HG02973 (cell line): ENCODE measurements at regions not wholly inside any gene's neighbourhood (a gene's known extent, or its start where the extent isn't known, plus 50 kb on each side); places are given as distances from the start of the nearest gene placed in this dataset.

Experiments used
- ATAC-seq: cut with Tn5 transposase; IDR thresholded peaks from one replicate; pipeline ENCODE4 v1.9.1; 2021; ENCODE audit warnings: moderate library complexity; ENCODE audit not compliant: unreplicated experiment

GRCh38 chr15:91660174-91660649 lies 193.3 kb upstream of the SLCO3A1 start:
- ATAC-seq = no peak

DNA sequence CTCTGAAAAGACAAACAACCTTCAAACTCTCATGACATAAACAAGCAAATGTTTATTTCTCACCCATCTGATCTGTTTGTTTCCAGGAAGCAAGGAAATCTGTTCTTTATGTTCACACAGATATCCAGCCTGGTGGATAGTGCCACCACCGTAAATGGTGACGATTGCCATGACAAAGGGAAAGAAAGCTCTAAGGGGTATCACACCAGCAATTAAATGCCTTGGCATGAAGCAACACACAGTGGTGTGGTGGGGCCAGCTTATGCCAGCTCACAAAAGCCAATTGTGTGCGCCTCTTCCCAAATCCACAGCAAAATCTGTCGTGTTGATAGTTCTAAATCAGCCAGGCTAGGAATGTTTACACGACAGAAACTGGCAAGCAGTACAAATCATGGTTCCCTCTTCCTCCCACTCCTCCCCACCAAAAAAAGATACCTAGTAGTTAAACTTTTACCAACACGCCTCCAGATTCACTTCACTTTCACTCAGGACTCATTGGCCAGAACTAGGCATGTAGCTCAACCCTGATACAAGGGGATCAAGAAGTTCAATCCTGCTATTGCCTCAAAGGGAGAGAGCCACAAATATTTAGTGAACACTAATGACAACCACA lies 189.2 kb upstream of the SLCO3A1 start:
- ATAC-seq = no peak

DNA sequence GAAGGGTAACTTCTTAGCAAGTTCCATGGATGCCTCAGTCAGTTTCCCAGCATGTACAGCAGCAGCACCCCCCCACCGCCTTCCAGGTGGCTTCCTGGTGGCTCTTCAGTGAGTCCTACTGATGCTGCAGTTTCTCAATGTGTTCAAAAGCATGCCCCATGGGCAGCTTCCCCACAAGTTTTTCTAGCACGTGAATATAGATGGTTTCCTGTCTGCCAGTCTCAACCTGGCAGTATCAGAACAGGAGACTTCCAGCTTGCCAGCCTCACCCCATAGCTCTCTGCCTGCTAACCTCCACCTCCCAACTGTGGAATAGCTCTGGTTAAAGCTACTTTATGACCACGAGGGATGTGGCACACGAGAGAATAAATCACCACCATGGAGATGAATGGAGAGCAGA lies 188.3 kb upstream of the SLCO3A1 start:
- ATAC-seq = no peak

DNA sequence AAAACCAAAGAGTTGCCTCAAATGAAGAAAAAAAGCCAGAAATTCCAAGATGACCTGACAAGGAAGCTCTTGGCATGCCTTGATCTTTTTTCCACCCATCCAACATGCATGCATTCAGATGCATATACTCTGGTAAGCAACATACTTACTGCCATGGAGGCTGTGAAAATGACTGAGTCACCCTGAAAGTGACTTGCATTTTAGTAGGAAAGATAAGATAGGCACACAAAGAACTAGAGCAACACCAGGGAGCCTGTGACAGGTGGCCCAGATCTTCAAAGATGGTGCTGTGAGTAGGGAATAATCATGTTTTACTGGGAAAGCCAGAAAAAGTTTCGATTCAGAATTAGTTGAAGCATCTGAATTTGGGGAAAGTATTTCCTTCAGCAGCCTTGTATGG lies 185.1 kb upstream of the SLCO3A1 start:
- no peak for ATAC-seq

- no peak for ATAC-seq
Observed at GRCh38 chr15:91670108-91670507, 183.4 kb upstream of the SLCO3A1 start.

DNA sequence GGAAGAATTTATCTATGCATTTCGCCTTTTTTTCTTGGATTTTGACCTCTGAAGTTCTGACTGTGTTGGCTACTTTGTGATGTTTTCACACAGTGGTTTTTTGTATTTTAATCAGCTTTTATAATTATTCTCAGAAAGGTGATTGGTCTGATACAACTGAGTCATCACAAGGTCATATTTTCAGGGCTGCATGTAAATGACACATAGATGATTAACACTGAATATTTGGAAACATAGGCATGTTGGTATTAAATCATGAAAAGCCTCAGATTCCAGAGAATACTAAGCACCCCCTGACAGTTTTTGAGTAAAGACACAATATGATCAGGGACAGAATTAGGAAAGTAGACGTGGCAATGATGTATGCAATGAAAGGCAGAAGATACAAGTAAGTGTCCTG lies 175.5 kb upstream of the SLCO3A1 start:
- no peak for ATAC-seq

GRCh38 chr15:91679447-91679846 lies 174.1 kb upstream of the SLCO3A1 start:
- ATAC-seq = no peak

GRCh38 chr15:91685436-91685835 lies 168.1 kb upstream of the SLCO3A1 start:
- ATAC-seq = no peak

GRCh38 chr15:91688811-91689210 lies 164.7 kb upstream of the SLCO3A1 start:
- no peak for ATAC-seq

- ATAC-seq = no peak
Observed at GRCh38 chr15:91689377-91689776, 164.1 kb upstream of the SLCO3A1 start.

DNA sequence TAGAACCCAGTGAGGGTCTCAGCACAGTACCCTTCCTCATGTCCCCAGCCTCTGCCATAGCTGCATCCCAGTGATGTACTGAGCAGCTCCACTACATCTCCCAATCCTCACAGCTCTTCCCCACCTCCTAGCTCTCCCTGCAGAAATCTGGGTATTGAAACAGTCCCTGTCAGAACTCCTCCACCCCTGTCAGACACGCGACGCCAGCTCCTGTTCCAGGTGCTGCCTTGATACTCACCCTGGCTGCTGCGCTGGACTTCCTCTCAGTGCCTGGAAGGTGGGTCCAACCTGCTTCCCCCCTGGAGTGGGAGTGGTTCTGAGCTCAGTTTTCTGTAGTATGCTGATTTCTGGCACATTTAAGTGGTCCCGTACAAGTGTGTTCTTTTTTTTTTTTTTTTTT lies 160.9 kb upstream of the SLCO3A1 start:
- ATAC-seq = no peak

DNA sequence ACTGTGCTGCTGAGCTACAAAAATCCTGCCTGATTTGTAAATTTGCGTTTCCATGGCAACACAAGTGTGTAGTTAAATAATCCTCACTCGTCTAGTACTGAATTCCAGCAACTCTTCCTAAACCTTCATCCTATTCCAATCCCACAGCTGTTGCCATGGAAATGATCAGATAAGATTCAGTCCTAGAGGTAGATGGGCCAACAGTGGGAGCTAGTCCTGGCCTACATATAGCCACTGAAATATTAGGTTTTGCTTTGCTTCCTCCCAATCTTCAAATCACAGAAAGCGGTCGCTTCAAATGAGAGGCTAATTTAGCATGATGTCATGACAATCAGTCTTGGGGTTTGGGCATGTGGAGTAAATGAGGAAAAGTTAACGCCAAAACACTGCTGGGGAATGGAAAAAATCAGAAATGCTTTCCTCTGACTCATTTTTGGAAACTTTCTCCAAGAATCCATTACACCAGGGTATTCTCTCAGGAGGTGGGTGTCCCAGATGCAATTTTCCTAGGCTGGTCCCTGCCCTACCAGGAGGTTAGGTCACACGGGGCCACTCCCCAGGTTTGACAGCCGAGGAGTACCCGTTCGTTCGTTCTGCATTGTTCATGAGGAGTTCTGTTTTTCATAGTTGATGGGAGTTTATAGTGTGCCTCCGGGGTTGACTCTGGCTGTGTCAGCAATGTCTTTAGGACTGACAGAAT lies 159.2 kb upstream of the SLCO3A1 start:
- ATAC-seq = no peak

DNA sequence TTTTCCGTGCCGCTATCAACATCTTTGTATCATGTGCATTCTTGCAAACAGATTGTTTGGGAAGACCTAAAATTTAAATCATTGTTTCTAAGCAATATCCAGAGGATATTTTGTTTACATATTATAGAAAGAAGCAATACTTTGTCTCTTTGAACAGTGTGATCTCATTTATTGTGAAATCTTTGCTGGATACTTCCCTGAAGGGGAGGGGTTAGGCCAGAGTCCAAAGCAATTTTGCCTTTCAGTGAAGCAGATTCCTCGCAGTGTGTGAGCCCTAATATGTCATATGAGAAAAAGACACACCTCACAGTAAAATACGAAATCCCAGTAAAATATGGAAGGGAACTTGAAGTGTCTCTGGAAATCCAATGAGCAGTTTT lies 158.7 kb upstream of the SLCO3A1 start:
- ATAC-seq = no peak

DNA sequence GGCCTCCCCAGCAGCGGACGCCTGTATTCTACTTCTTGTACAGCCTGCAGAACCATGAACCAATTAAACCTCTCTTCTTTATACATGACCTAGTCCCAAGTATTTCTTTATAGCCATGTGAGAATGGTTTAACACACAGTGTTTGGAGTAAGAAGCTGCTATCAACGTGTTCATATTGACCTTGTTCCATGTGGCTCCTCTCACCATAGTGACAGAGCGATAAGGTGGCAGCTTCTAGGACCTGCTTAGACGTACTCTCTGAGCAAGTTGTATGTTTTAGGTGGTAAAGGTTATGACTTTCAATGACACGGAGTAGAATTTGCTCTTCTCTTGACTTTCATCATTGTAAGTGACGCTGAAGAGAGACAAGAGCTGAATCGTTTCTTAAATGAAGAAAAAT lies 157.7 kb upstream of the SLCO3A1 start:
- no peak for ATAC-seq

DNA sequence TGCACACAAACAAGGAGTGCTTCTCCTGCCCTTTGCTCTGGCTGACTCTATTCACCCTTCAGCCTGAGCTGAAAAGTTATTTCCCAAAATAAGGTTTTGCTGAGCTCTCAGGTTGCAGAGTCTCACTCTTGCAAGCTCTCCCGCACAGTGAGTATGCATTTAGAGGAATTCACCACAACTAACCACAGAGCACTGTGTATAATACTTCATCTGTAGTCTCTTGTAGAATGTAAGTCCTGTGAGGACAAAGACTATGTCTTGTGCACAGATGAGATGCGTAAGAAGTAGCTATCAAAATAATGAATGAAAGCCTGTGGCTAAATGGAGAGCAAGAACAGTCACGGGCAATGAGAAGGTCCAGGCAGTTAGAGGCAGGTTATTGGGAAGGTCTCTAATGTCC lies 156.5 kb upstream of the SLCO3A1 start:
- no peak for ATAC-seq

DNA sequence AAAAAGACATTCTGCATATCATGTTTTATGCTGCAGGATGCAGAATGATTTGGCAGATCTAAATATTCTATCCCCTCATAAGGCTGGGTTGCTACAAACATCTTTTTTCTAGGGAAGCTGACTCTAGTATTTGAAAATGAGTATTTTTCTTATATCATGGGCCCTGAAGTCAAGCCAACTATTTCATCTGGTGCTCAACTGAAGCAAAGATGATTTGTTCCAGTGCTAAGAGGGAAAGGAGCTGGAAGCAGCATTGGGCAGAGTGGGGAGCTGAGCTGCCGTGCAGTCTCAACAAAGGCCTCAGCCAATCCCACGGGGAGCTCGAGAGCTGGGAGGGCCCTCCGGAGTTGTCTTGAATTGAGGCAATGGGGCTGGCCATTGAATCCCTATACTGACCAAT lies 155.3 kb upstream of the SLCO3A1 start:
- ATAC-seq = no peak

DNA sequence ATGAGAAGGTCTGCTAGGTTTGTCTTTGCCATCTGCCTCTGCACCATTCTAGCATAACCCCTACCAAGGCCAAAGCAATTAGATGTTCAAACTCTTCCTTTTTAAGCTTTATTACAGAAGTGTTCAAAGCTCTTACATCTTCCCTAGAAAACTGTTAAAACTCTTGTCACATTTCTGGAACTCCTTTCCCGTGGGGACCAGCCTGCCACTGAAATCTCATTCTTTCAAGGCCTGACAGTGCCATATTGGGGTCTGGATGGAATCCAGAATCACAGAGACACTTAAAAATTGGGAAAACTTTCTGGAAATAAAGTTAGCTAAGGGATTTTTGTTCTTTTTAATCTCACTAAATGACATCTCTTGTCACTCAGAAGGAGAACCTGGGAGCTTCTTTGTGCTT lies 153.8 kb upstream of the SLCO3A1 start:
- ATAC-seq = no peak

DNA sequence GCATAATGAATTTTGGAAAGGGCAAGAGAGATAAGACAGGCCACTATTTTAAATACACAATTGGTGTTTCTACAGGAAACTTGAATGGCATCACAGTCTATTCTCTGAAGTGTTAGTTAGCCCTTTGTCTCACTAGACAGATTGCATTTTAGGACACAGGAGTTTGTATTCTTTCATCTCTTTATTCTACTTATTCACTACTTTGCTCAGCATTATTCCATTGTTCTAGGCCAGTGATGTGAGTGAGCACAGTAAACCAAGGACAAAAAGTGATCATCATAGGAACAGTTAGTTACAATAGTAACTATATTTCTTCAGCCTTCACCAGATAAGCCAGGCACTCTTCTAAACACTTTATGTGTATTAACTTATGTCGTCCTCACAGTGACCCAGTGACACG lies 150.2 kb upstream of the SLCO3A1 start:
- ATAC-seq = no peak

- no peak for ATAC-seq
Observed at GRCh38 chr15:91704343-91704742, 149.2 kb upstream of the SLCO3A1 start.

DNA sequence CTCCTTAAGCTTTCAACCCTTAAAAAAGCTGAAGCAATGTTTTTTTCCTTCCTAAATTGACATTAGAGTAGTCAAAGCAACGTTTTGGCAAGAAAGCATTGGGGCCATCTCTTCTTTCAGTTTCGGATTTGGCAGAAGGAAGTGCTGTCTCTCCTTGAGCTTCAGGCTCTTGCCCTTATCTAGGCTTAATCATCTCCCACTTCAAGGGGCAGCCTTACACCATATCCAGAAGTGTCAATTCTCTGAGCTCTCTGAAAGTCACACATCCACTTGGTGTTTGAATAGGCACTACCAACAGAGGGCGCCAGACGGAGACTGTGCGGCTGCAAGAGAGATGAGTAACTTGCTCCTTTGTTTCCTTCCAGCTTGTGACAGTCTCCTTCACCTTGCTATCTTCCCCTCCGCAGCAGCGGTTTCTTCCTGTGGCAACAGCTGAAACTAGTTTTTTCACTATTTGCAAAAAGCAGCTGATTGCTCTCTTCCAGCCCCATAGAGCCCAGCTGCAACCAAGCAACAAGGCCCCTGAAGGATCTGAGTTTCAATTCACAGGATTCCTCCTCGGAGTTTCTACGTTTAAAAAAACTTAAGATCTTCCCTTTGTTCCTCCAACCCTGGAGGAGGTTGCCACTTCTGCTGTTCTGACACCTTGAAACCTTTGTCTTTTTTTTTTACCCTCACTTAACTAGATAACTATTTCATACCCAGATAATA lies 147.0 kb upstream of the SLCO3A1 start:
- peak; percentile 70 for ATAC-seq

- ATAC-seq = no peak
Observed at GRCh38 chr15:91710080-91710698, 143.3 kb upstream of the SLCO3A1 start.
